ENCODE measurements at regions not wholly inside any gene's neighbourhood (a gene's known extent, or its start where the extent isn't known, plus 50 kb on each side); places are given as distances from the start of the nearest gene placed in this dataset.
"Not testable (repeated sequence)": the region's sequence is repeated elsewhere in the genome, so short reads cannot be mapped to it uniquely, and the experiment has no call there.

DNA sequence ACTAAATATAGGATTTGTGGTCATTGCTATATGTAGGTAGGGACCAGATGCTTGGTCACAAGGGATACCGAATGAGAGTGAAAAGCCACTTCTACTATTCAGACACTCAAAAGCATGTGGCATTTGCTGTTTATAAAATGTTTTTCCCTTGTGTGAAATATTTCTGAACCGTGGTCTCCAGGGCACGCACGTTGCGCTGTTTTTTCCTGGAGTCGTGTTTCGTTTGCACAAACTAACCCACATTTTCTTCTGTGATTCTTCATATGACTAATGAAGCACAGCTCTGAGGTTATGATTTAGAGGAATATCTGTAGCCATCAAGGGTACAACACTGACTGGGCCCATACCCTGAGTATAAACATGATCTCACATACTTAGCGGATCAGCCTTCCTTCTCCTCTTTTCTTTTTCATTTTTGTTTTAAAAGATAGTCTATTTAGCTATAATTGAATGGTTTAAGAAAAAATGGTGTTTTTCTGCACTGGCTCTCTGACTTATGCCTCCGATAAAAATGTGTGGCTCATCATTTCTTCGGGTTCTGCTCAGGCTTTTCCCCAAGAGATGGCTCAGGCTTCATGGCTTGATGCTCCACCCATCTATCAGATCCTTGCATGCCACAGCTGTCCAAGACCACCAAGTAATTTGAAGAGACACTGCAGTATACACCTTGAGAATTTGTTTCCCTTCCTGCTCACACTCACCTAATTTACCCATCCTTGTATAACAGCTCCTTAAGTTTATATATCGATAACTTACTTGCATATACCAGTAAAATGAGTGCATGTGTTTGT, 59.9 kb upstream of the HBS1L start:
- Histone ChIP-seq H3K27me3 (ENCODE audit: low read depth) (no peaks in the 10 kb centered on the region), H3K27ac (no peak overlapping the region), H3K4me1 (no peaks in the 10 kb centered on the region), H3K9me3 (no peaks in the 10 kb centered on the region), H3K4me3 (no peak overlapping the region), H3K36me3 (no peaks in the 10 kb centered on the region)
- DNase-seq (no peak), ATAC-seq (no peak)
- intact Hi-C loops (cut with DNase I) = no loop called here
- TF ChIP-seq, protein P1, sequence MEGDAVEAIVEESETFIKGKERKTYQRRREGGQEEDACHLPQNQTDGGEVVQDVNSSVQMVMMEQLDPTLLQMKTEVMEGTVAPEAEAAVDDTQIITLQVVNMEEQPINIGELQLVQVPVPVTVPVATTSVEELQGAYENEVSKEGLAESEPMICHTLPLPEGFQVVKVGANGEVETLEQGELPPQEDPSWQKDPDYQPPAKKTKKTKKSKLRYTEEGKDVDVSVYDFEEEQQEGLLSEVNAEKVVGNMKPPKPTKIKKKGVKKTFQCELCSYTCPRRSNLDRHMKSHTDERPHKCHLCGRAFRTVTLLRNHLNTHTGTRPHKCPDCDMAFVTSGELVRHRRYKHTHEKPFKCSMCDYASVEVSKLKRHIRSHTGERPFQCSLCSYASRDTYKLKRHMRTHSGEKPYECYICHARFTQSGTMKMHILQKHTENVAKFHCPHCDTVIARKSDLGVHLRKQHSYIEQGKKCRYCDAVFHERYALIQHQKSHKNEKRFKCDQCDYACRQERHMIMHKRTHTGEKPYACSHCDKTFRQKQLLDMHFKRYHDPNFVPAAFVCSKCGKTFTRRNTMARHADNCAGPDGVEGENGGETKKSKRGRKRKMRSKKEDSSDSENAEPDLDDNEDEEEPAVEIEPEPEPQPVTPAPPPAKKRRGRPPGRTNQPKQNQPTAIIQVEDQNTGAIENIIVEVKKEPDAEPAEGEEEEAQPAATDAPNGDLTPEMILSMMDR (IDR thresholded peaks at IDR 0.05) = no peak

DNA sequence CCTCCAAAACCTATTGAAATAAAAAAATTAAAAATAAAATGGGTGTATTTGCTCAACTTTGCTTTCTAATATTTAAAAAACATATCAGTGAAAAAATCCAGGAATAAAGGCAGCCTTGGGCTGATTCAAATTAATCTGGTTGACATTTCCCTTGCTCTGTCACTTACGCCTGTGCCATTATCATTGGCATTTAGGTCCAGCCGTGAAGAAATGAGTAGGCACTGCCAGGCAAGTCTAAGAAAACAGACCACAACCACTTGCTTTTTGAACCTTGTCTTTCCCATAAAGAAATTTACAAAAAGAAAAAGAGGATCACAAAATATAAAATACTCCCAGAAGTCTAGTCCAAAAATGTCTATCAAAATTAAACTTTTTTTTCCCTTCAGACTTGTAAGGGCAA, 59.2 kb upstream of the HBS1L start:
- H3K36me3 ChIP-seq = no peaks in the 10 kb centered on the region
- no peaks in the 10 kb centered on the region for H3K9me3 ChIP-seq
- intact Hi-C loops (cut with DNase I) = no loop called here
- ATAC-seq = no peak
- H3K27me3 ChIP-seq (ENCODE audit: low read depth) = no peaks in the 10 kb centered on the region
- no peak overlapping the region for H3K27ac ChIP-seq
- no peaks in the 10 kb centered on the region for H3K4me1 ChIP-seq
- H3K4me3 ChIP-seq = no peak overlapping the region
- TF ChIP-seq, protein P1 (IDR thresholded peaks at IDR 0.05) = no peak
- DNase-seq = no peak

DNA sequence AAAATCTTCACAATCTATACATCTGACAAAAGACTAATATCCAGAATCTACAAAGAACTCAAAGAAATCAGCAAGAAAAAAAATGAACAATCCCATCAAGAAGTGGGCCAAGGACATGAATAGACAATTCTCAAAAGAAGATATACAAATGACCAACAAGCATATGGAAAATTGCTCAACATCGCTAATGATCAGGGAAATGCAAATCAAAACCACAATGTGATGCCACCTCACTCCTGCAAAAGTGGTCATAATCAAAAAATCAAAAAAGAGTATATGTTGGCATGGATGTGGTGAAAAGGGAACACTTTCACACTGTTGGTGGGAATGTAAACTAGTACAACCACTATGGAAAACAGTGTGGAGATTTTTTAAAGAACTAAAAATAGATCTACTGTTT, 58.3 kb upstream of the HBS1L start:
- H3K4me3 ChIP-seq; H3K27me3 ChIP-seq (ENCODE audit: low read depth); H3K4me1 ChIP-seq; H3K36me3 ChIP-seq; ATAC-seq; intact Hi-C loops (cut with DNase I); DNase-seq; H3K27ac ChIP-seq; H3K9me3 ChIP-seq: not testable (repeated sequence)

DNA sequence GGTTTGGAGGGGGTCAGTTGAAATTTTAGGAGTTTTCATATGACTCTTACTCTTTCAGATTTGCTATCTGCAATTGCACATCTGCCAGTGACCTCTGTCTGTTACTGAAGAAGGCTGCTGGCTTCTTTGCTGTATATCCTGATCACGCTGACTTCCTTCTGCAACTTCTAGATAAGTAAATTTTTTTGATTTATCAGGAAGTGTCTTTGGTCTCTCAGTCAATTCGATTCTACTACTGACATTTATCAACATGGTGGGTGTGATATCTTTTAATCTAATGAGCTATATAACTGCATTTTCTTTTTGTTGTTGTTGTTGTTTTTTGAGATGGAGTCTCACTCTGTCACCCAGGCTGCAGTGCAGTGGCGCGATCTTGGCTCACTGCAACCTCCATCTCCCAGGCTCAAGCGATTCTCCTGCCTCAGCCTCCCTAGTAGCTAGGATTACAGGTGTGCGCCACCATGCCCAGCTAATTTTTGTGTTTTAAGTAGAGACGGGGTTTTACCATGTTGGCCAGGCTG, 55.7 kb upstream of the HBS1L start:
- H3K36me3 ChIP-seq; H3K27ac ChIP-seq; H3K9me3 ChIP-seq; H3K4me3 ChIP-seq; ATAC-seq; H3K27me3 ChIP-seq (ENCODE audit: low read depth); H3K4me1 ChIP-seq; DNase-seq; intact Hi-C loops (cut with DNase I): not testable (repeated sequence)

DNA sequence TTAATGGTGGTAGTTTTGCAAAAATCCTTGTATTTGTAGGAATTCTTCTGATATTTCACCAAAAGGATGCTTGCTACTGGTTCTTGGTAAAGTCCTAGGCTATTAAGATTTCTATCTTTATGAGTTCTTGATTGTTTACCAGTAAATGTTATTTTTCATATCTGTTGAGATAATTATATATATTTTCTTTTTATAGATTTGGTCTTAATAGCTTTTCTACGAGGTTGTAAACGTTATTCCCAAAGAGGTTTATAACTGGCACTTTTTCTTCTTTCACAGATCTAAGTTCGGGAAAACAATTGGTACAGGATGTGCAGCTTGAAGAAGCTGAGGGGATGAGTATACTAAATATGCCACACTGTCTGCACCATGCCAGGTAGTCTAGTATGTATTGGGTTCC, 55.1 kb upstream of the HBS1L start:
- no peak for DNase-seq

DNA sequence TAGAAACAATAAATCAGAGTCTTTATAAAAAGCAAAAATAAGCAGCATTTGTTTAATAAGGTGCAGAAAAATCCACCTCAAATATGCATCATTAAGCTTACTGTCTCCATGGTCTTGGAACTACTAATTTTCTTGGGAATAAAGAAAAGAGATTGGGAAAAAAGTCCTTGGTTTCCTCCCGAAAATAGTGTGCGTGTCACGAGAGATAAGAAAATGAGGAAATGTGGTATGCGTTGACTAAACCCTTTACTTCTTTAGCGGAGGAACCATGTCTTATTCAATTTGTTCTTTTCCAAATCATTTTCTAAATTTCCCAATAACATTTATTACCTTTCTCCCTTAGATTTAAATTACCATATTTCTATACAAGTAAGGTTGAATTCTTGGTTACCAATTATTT, 54.1 kb upstream of the HBS1L start:
- Histone ChIP-seq H3K27ac (no peak overlapping the region), H3K27me3 (ENCODE audit: low read depth) (no peaks in the 10 kb centered on the region), H3K4me3 (no peak overlapping the region), H3K4me1 (no peaks in the 10 kb centered on the region), H3K36me3 (no peaks in the 10 kb centered on the region), H3K9me3 (no peaks in the 10 kb centered on the region)
- no peak for DNase-seq
- no peak for ATAC-seq
- intact Hi-C loops (cut with DNase I) = no loop called here
- TF ChIP-seq, protein P1 (IDR thresholded peaks at IDR 0.05) = no peak

More for the DNA sequence above, 55.1 kb upstream of the HBS1L start:
- H3K4me1 ChIP-seq = no peaks in the 10 kb centered on the region
- TF ChIP-seq, protein P1 (IDR thresholded peaks at IDR 0.05) = no peak
- H3K4me3 ChIP-seq = no peak overlapping the region
- H3K27me3 ChIP-seq (ENCODE audit: low read depth) = no peaks in the 10 kb centered on the region
- intact Hi-C loops (cut with DNase I) = no loop called here
- no peak for ATAC-seq
- H3K27ac ChIP-seq = no peak overlapping the region
- no peaks in the 10 kb centered on the region for H3K9me3 ChIP-seq
- no peaks in the 10 kb centered on the region for H3K36me3 ChIP-seq

All from lower lobe of right lung (tissue), 2 donors.